GM21390 (cell line): ENCODE measurements at regions not wholly inside any gene's neighbourhood (a gene's known extent, or its start where the extent isn't known, plus 50 kb on each side); places are given as distances from the start of the nearest gene placed in this dataset.

Experiments
- ATAC-seq: cut with Tn5 transposase; IDR thresholded peaks from one replicate; pipeline ENCODE4 v1.9.1; 2021; ENCODE audit not compliant: unreplicated experiment

GRCh38 chr17:71111460-71111859 is 942.1 kb downstream of the KCNJ2 start:
- no peak for ATAC-seq

GRCh38 chr17:71111934-71112333 is 942.6 kb downstream of the KCNJ2 start:
- ATAC-seq = no peak

GRCh38 chr17:71113347-71113746 is 944.0 kb downstream of the KCNJ2 start:
- no peak for ATAC-seq

DNA sequence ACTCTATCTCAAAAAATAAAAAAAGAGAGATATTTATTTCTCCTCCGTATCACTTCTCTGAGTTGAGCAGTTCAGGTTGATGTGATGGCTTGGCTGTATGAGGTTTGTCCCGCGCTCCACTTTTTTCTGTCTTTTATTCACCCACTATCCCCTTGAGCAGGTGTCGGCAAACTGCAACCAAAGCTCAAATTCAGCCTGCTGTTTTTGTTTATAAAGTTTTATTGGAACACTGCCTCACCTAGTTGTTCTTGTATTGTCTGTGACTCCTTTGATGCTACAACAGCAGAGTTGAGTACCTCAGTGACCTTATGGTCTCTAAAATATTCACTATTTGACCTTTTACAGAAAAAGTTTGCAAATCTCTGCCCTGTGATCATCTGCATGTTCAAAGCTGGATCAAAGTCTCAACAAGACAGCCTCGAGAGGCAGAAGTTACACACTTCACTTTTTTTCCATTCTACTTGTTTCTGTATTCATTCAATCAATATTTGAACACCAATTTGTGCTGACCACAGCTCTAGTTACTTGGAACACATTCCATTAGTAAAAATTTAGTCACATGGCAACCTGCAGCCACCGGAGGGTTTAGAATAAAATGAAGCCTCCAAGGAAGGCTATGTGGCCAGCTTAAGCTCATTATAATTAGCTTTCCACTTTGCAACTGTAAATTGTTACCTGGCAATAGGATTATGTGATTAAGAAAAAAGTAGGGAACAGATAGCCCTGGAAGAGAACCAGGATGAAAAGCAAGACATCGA is 945.8 kb downstream of the KCNJ2 start:
- ATAC-seq = no peak

DNA sequence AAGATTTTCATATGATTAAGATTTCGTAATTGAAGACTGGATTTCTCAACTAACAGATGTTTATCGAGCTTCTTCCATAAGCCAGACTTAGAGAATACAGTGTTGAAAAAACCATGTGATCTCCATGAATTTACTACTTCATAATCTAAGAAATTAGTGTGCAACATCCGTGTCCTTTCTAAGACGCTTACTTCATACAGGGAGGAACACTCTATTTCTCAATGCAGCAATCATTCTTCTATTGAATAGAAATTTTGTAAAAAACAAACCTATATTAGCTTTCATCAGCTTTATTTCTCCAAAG is 946.3 kb downstream of the KCNJ2 start:
- no peak for ATAC-seq

DNA sequence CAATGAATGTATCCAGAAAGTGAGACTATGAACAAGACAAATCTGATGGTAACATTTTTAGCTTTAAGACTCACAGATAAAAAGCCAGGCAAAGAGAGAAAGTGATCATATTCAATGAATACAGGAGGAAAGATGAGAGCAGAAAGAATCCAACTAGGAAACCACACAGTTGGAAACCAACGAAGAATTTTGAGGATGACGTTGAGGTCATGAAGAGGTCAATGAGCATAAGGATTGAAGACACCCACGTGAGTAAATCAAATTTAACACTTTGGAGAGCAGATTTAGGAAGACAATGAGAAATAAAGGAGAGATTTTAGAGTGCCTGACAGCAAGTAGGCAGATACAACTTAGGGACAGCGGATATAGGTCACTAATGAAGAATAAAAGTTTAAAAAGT is 948.1 kb downstream of the KCNJ2 start:
- ATAC-seq = no peak

- ATAC-seq = no peak
These were observed 948.7 kb downstream of the KCNJ2 start for GRCh38 chr17:71118039-71118438.

DNA sequence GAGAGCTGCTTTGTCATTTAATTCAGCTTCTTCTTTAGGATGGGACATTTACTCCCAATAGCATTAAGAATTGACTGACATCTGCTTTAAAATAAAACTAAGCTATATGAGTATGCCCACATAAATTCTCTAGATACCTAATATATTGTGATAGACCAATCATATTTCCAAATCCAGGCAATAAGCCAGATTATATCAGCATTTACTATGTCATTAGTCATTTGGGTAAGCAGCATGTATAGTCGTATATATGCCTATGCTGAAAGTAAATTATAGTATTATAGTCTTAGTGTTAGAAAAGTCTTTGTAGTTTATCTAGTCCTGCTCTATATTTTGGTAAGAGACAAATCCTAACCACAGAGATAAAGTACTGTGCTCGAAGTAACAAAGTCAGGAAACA is 958.1 kb downstream of the KCNJ2 start:
- ATAC-seq = no peak

- no peak for ATAC-seq
These were observed 973.0 kb downstream of the KCNJ2 start for GRCh38 chr17:71142333-71142732.

DNA sequence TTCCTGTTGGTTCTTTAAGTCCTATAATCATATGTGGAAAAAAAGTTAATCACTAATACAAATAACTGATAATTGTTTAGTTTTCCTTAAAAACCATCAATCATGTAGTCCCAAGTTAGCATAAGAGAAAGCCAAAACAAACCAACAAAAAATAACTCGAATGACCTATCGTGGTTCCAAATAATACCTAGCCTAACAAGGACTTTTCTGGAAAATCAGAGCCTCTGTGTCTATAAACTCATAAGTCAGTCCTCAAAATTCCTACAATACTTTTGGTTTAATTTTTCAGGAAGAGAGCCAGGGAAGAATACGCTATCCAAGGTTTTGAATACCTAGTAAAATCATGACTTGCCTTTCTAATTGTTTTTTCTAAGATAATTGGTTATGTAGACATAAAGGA is 975.3 kb upstream of the SOX9 start:
- no peak for ATAC-seq

DNA sequence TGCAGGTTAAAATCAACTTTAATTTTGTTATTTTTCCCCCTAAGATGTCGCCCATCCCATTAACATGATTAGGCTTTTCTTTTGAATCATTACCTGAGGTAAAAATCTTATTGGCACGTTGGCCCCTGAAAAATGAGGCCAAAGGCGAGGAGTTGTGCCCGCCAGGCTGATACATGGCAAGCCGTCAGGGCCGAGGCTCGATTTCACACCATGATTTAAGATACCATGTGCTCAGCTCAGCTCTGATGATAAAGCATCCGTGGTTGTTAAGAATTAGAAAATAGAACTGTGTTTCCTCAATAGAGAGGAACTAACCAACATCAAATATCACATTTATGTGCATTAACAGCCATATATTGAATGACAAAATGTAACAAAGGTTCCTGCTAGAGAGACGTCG is 972.9 kb upstream of the SOX9 start:
- ATAC-seq = no peak

GRCh38 chr17:71149607-71150006 is 971.2 kb upstream of the SOX9 start:
- no peak for ATAC-seq

DNA sequence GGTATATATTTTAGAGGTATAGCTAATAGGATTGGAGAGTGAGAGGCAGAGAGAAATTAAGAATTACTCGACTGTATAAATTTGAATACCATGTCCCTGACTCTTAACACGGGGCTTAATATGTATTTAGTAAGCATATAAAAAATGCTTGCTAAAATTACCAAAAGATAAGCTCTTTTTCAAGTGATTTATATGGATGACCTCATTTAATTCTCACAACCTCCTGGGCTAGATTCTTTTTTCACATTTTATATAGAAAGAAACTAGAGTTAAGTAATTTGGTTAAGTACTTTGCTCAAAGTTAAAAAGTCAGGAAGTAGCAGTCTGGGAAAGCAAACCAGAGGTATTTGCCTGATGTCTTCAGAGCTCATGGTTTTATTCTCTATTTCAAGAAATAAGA is 963.5 kb upstream of the SOX9 start:
- no peak for ATAC-seq

GRCh38 chr17:71158437-71158836 is 962.4 kb upstream of the SOX9 start:
- ATAC-seq = no peak

DNA sequence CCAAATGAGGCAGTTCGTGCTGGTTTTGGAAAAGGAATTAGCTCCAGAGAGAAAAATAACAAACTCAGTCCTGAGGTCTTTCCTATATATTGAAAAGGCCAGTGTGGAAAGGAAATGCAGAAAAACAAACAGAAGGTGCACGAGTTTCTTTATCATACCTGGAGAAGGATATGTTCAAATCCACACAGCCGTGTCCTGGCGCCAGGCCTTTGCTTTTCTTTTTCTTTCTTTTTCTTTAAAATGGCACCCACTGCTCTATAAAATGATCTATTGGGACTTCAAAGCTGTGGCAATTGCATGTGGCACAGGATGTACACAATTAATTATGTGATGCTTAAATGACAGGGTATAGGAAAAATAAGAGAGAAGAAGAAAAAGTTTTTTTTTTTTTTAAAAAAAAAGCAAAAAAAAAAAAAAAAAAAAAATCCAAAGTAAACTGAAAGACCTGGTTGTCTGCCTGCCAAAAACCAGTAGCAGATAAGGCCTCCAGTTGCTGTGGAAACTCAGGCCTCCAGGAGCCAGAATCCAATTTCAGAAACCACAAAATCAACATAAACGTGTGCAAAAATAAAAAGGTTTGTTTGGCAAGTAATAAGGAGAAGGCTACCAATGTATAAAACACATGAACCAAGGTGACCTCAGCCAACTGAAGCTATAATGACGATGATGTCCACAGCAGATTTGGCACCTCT is 957.6 kb upstream of the SOX9 start:
- no peak for ATAC-seq

DNA sequence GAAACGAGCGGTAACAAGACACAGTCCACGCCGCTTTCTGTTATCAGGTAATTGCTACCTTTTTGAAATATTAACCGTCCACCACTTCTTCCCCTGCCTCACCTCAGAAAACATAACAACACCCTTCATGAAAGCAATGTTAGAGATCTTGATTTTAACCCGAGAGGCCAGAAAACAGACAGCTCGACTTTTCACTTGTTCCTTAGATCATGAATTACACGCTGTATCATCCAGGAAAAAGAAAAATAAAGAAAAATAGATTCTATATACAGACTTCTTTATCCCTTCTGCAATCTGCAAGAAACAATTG is 957.1 kb upstream of the SOX9 start:
- no peak for ATAC-seq

DNA sequence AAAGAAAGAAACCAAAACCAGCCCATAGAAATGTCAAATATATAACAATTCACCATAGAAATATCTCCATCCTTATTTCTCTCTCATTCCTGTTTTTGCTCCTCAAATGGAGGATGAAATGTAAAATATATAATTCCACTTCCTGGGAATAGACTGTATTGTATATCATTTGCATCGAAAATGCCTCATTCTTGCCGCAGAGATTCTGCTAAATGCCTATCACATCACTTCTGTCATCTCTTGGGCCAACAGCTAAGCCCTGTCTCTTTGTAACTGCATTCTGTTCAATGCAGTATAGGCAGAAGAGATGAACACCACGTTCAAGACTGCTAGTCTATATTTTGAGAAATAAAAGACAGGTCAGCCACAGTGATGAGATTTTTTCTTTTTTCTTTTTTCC is 956.3 kb upstream of the SOX9 start:
- ATAC-seq = no peak

GRCh38 chr17:71166311-71166710 is 954.5 kb upstream of the SOX9 start:
- no peak for ATAC-seq

DNA sequence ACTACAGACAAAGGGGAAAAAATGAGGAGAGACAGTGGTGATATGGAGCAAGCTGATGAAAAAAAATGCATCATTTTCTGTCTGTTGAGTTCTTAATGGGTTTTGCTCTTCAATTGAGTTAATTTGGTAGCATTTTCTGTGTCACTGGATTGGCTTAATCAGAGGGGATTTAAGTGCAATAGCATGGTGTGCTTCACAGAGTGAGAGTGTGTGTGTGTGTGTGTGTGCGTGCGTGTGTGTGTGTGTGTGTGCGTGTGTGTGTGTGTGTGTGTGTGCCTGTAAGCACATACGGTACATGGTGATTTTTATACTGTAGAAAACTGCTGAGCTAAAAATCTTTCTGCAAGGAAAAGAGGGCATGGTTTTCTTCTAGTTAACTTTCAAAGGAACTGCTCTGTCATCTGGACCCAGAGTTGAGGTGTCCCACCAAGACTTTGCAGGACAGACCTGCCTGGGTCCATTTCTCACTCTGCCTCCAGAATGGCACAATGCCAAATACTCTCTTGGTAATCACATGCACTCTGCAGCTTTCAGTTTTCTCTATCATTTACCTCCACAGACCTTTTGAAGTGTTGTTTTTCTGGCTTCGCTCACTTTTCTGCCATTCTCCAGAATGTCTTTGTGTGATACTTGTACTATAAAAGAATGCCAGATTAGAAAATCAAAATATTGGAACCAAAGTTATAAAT is 952.6 kb upstream of the SOX9 start:
- no peak for ATAC-seq

GRCh38 chr17:71170070-71170469 is 950.8 kb upstream of the SOX9 start:
- ATAC-seq = no peak

DNA sequence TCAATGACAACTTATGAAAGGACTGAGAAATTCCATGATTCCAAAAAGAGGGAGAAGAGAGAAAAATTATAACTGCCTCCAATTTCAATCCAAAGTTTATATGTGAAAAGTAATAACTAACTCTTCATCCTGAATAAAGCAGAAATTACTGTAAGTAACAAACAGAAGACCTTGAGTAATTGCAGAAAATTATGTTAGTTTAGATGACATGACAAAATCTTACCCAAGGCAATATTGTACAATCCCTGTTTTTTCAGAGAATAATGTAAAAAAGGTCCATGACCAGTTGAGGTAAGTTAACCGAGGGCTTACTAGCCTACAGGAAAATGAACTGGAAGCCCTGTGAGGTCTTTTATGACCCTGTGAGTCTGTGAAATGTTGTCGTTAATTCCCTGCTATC is 949.5 kb upstream of the SOX9 start:
- no peak for ATAC-seq

GRCh38 chr17:71173991-71174390 is 946.8 kb upstream of the SOX9 start:
- no peak for ATAC-seq

GRCh38 chr17:71176331-71176730 is 944.5 kb upstream of the SOX9 start:
- no peak for ATAC-seq
